Hippocampal formation (tissue), 2 donors: ENCODE measurements at regions not wholly inside any gene's neighbourhood (a gene's known extent, or its start where the extent isn't known, plus 50 kb on each side); places are given as distances from the start of the nearest gene placed in this dataset.

Experiments used
- DNase-seq, 2 donors: peaks; one replicate each; lab custom pipeline; 2025; lab: John Stamatoyannopoulos, UW

GRCh38 chr1:187306710-187307415, 478.1 kb downstream of the PLA2G4A start:
- DNase-seq, result no peak

- no peak for DNase-seq
Observed at GRCh38 chr1:187310038-187310631, 481.4 kb downstream of the PLA2G4A start.

GRCh38 chr1:187313115-187313514, 484.4 kb downstream of the PLA2G4A start:
- no peak for DNase-seq

- no peak for DNase-seq
Observed at GRCh38 chr1:187326557-187326956, 497.8 kb downstream of the PLA2G4A start.

GRCh38 chr1:187336441-187337168, 507.9 kb downstream of the PLA2G4A start:
- no peak for DNase-seq

GRCh38 chr1:187338762-187339412, 510.1 kb downstream of the PLA2G4A start:
- no peak for DNase-seq

GRCh38 chr1:187342495-187342894, 513.7 kb downstream of the PLA2G4A start:
- DNase-seq, result no peak

GRCh38 chr1:187374082-187374481, 545.3 kb downstream of the PLA2G4A start:
- no peak for DNase-seq

GRCh38 chr1:187374742-187375141, 546.0 kb downstream of the PLA2G4A start:
- no peak for DNase-seq

GRCh38 chr1:187383366-187383765, 554.6 kb downstream of the PLA2G4A start:
- DNase-seq, result no peak

- no peak for DNase-seq
Observed at GRCh38 chr1:187384504-187384903, 555.8 kb downstream of the PLA2G4A start.

GRCh38 chr1:187390215-187390818, 561.6 kb downstream of the PLA2G4A start:
- no peak for DNase-seq

- no peak for DNase-seq
Observed at GRCh38 chr1:187396226-187396625, 567.5 kb downstream of the PLA2G4A start.

- DNase-seq, result no peak
Observed at GRCh38 chr1:187396929-187397796, 568.4 kb downstream of the PLA2G4A start.

GRCh38 chr1:187408212-187409004, 579.7 kb downstream of the PLA2G4A start:
- no peak for DNase-seq

GRCh38 chr1:187409341-187409740, 580.6 kb downstream of the PLA2G4A start:
- no peak for DNase-seq

GRCh38 chr1:187411118-187411517, 582.4 kb downstream of the PLA2G4A start:
- DNase-seq, result no peak

- DNase-seq, result no peak
Observed at GRCh38 chr1:187413405-187414169, 584.8 kb downstream of the PLA2G4A start.

- no peak for DNase-seq
Observed at GRCh38 chr1:187415065-187415464, 586.3 kb downstream of the PLA2G4A start.

GRCh38 chr1:187417520-187417919, 588.8 kb downstream of the PLA2G4A start:
- DNase-seq, result no peak
